HG02759 (cell line): ENCODE measurements at regions not wholly inside any gene's neighbourhood (a gene's known extent, or its start where the extent isn't known, plus 50 kb on each side); places are given as distances from the start of the nearest gene placed in this dataset.

Source experiments
- ATAC-seq: cut with Tn5 transposase; IDR thresholded peaks from one replicate; pipeline ENCODE4 v1.9.1; 2021; ENCODE audit warnings: mild to moderate bottlenecking, moderate library complexity; ENCODE audit not compliant: unreplicated experiment

GRCh38 chr19:31908496-31909225 lies 436.7 kb upstream of the ZNF507 start:
- ATAC-seq, result no peak

GRCh38 chr19:31910224-31910623 lies 435.2 kb upstream of the ZNF507 start:
- no peak for ATAC-seq

GRCh38 chr19:31911577-31911976 lies 433.8 kb upstream of the ZNF507 start:
- no peak for ATAC-seq

GRCh38 chr19:31913103-31913661 lies 432.2 kb upstream of the ZNF507 start:
- ATAC-seq, result no peak

DNA sequence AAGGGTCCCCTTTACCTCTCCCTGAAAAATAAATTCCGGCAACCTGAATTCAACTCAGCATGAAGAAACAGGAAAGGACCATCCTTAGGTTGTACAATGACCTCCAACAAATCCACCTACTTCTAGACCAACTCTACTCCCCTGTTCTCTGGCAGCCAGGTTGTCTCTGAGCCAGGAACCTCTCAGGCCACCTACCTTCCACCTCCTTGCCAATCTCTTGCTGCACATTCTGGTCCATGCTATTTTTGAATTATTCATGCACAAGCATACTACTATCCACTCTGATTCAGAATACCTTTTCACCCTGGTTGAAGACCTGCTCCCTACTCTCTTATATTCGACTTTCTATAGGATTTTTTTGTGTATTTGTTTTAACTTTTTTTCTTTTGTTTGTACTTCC lies 415.0 kb upstream of the ZNF507 start:
- ATAC-seq, result no peak

DNA sequence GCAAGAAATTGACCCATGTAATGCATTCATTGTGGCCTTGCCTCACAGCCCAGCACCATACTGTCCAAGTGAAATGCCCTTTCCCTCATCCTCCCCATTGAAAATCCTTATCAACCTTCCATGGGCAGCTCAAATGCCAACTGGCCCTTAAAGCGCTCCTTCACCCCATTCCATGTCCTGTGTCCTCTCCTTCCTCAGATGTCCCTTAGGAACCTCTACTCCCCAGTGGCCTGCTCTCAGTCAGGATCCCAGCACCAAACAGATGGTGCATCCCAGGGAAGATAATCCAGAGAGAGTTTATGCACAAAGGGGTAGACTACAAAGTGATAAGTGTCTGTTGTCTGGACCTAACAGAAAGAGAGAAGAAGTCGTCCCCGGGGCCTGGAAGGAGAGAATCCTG lies 407.4 kb upstream of the ZNF507 start:
- ATAC-seq, result no peak

DNA sequence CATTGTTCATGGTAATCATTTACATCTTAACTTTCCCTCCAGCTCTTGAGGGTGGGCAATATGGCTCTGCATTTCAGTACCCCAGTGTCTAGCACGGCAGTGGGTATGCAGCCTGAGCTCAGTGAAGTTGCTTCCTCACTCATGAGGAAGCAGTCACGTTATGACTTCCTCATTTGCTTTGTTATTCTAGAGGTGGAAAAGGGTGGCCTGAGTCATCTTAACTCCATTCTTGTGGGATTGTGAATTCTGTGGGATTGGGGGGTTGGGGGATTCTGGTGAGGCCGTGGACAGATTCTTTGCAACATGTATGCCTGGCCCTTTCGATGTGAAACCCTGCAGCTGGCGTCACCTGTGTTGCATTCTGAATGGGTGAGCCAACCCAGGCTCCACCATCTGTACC lies 406.7 kb upstream of the ZNF507 start:
- ATAC-seq, result no peak

GRCh38 chr19:31940396-31940795 lies 405.0 kb upstream of the ZNF507 start:
- ATAC-seq, result no peak

GRCh38 chr19:31943191-31943661 lies 402.2 kb upstream of the ZNF507 start:
- no peak for ATAC-seq

GRCh38 chr19:31943778-31944177 lies 401.6 kb upstream of the ZNF507 start:
- ATAC-seq, result no peak

DNA sequence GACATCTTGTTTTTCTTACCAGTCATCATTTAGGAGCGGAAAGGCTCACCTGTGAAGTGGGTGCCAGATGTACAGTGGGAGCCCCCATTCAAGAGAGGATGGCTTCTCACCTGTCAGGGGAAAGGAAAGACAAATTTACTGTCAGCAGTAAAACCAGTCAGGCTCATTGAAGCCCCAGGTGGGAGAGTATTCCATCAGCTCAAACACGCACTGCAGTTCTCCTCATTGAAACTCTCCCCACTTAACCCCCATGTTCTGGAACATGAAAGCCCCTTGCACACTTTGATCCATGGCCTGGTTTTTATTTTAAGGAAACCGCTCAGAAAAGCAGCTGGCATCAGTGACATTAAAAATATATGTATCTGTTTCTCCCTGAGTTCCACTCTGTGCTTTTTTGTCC lies 401.1 kb upstream of the ZNF507 start:
- ATAC-seq, result no peak

DNA sequence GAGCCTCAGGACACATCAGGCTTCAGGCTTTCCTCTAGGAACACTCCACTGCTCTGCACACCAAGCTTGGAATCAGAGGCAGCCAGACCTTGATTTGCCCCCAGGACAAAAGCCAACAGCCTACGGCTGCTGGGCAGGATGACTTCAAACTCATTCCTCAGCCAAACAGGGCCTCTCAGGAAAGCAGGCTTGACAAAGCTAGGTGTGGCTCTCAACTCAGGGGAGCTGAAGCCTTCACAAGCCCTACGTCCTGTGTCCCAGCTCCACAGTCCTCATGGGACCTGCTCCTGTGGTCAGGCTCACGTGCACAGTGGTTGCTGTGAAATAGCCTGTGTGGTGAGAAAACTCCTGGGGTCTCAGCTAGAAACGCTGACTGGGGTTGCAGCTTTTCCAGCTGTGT lies 398.9 kb upstream of the ZNF507 start:
- ATAC-seq, result no peak

DNA sequence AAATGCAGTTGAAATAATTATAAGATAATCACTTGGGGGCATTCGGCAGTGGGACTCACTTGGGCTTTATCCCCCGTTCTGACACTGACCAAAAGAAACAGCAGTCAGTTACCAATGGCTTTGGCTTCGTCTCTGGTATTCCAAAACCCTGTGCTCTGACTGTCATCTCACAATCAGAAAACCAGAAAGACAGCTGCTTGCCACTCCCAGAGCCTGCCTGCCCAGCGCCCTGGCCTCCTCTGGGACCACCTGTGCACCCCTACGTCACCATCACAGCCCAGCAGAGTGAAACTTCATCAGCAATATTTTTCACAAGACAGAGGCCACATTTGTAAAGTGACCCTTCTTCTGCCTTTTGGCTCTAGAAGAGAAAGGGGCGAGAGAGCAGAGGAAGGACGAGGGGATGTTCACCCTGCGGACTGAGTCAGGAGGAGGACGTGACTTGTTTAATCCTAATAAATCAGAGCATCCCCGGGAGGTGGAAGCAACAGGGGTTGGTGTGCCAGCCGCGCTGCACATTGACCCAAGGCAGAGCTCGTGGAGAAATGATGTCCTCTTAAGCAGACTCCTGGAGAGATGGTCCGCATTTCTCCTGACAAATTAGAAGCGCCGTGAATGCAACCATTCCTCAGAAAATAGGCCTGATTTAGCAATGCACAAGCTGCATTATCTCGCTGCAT lies 397.8 kb upstream of the ZNF507 start:
- ATAC-seq, result no peak

- no peak for ATAC-seq
Observed at GRCh38 chr19:31952693-31953092, 392.7 kb upstream of the ZNF507 start.

DNA sequence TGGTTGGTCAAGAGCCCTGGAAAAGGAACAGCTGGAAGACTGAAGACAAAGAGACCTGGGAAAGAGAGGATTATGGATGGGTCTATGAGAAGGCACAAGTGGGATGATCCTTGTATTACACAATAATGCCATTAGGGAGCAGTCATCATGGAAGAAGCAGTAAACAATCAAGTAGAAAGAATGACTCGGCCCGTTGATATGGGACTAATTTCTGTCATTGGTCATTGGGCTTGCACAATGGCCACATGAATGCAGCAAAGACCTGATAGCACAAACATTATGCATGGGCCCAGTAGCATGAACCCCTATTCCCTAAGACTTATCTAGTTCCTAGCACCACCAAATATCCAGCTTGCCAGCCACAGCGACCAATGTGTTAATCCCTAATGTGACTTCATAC lies 390.3 kb upstream of the ZNF507 start:
- no peak for ATAC-seq

GRCh38 chr19:31955884-31956283 lies 389.5 kb upstream of the ZNF507 start:
- ATAC-seq, result no peak

- ATAC-seq, result no peak
Observed at GRCh38 chr19:31956771-31957392, 388.5 kb upstream of the ZNF507 start.

- no peak for ATAC-seq
Observed at GRCh38 chr19:31957711-31958110, 387.7 kb upstream of the ZNF507 start.

- ATAC-seq, result no peak
Observed at GRCh38 chr19:31959527-31960018, 385.8 kb upstream of the ZNF507 start.

- no peak for ATAC-seq
Observed at GRCh38 chr19:31960474-31960873, 384.9 kb upstream of the ZNF507 start.

DNA sequence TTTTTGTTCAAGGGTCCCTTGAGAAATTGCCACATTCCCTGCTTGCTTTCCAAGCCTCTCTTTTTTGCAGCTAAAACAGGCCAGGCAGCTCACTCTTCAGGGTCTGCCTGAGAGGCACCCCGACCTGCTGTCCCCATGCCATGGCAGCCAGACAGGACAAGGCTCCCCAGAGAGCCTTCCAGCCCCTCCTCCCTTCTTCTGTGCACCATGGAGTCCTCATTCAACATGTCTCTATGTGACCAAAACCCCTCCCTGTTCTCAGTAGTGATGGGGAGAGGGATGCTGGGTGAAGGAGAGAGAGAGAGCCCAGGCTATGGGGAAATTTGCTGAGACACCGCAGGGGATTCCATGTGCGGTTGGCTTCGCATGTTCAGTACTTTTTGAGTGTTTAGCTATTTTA lies 384.2 kb upstream of the ZNF507 start:
- no peak for ATAC-seq

- ATAC-seq, result no peak
Observed at GRCh38 chr19:31961667-31962066, 383.7 kb upstream of the ZNF507 start.
